ENCODE measurements at regions not wholly inside any gene's neighbourhood (a gene's known extent, or its start where the extent isn't known, plus 50 kb on each side); places are given as distances from the start of the nearest gene placed in this dataset.

GRCh38 chr10:35843524-35844181, 201.6 kb upstream of the FZD8 start:
- H3K4me1 ChIP-seq (ENCODE audit: low read depth) = no peaks in the 10 kb centered on the region
- peaks cover 7% of the 10 kb centered on the region for H3K9me3 ChIP-seq
- TF ChIP-seq, protein P1, sequence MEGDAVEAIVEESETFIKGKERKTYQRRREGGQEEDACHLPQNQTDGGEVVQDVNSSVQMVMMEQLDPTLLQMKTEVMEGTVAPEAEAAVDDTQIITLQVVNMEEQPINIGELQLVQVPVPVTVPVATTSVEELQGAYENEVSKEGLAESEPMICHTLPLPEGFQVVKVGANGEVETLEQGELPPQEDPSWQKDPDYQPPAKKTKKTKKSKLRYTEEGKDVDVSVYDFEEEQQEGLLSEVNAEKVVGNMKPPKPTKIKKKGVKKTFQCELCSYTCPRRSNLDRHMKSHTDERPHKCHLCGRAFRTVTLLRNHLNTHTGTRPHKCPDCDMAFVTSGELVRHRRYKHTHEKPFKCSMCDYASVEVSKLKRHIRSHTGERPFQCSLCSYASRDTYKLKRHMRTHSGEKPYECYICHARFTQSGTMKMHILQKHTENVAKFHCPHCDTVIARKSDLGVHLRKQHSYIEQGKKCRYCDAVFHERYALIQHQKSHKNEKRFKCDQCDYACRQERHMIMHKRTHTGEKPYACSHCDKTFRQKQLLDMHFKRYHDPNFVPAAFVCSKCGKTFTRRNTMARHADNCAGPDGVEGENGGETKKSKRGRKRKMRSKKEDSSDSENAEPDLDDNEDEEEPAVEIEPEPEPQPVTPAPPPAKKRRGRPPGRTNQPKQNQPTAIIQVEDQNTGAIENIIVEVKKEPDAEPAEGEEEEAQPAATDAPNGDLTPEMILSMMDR (IDR thresholded peaks at IDR 0.05) = no peak
- ATAC-seq (no peak), DNase-seq (no peak)
- H3K4me3 ChIP-seq = no peak overlapping the region
- no peaks in the 10 kb centered on the region for H3K36me3 ChIP-seq (ENCODE audit: low read depth)
- intact Hi-C loops (cut with DNase I, micrococcal nuclease) = no loop called here

GRCh38 chr10:35838054-35838453, 196.0 kb upstream of the FZD8 start:
- H3K36me3 ChIP-seq (ENCODE audit: low read depth) = no peaks in the 10 kb centered on the region
- H3K4me1 ChIP-seq (ENCODE audit: low read depth) = no peaks in the 10 kb centered on the region
- intact Hi-C loops (cut with DNase I, micrococcal nuclease) = no loop called here
- no peak for DNase-seq
- ATAC-seq = no peak
- H3K4me3 ChIP-seq = no peak overlapping the region
- H3K9me3 ChIP-seq = peaks cover 7% of the 10 kb centered on the region
- TF ChIP-seq, protein P1 (IDR thresholded peaks at IDR 0.05) = no peak

DNA sequence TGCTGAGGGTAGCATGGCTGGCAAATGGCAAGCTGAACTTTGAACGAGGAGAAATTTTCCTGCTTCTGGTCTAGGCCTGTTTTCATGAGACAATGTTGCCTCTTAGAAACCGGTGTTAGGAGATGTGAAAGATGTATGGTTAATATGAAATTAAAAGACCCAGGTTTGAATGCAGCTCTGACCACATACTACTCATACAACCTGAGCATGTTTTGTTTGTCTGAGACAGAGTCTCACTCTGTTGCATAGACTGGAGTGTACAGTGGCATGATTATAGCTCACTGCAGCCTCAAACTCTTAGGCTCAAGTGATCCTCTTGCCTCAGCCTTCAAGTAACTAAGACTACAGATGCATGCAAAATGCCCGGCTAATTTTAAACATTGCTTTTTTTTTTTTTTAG, 193.4 kb upstream of the FZD8 start:
- Histone ChIP-seq H3K4me3 (no peak overlapping the region), H3K36me3 (ENCODE audit: low read depth) (no peaks in the 10 kb centered on the region), H3K9me3 (no peaks in the 10 kb centered on the region), H3K4me1 (ENCODE audit: low read depth) (no peaks in the 10 kb centered on the region)
- ATAC-seq (no peak), DNase-seq (no peak)
- intact Hi-C loops (cut with DNase I, micrococcal nuclease) = no loop called here
- TF ChIP-seq, protein P1 (IDR thresholded peaks at IDR 0.05) = no peak

GRCh38 chr10:35834877-35835494, 192.9 kb upstream of the FZD8 start:
- TF ChIP-seq, protein P1 (IDR thresholded peaks at IDR 0.05) = no peak
- DNase-seq = no peak
- intact Hi-C loops (cut with DNase I, micrococcal nuclease) = no loop called here

DNA sequence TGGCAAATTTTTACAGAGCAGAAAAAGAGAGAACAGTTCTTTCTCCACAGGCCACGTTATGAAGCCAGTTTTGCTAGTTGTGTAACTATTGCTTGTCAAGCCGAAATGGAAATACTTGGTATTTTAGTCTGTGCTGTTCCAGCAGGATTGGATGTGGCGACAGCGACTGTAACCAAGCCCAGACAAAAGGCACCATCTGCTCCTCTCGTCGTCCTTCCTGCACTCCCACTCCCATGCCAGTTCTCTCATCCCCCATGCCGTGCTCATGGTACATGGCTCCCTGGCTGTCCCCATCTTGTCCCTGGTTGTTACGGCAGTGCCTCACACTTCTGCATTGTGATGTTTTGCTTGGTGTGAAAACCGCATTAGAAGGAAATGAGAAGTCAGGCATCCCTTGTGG, 185.7 kb upstream of the FZD8 start:
- no peak for DNase-seq
- H3K9me3 ChIP-seq = no peaks in the 10 kb centered on the region

More at GRCh38 chr10:35834877-35835494, 192.9 kb upstream of the FZD8 start:
- no peak for ATAC-seq
- Histone ChIP-seq H3K4me3 (no peak overlapping the region), H3K36me3 (ENCODE audit: low read depth) (no peaks in the 10 kb centered on the region), H3K4me1 (ENCODE audit: low read depth) (no peaks in the 10 kb centered on the region), H3K9me3 (no peaks in the 10 kb centered on the region)

More for the DNA sequence above, 185.7 kb upstream of the FZD8 start:
- TF ChIP-seq, protein P1 (IDR thresholded peaks at IDR 0.05) = no peak
- no peak for ATAC-seq
- intact Hi-C loops (cut with DNase I, micrococcal nuclease) = no loop called here
- Histone ChIP-seq H3K36me3 (ENCODE audit: low read depth) (no peaks in the 10 kb centered on the region), H3K4me1 (ENCODE audit: low read depth) (no peaks in the 10 kb centered on the region), H3K4me3 (no peak overlapping the region)
